HG02981 (cell line): ENCODE measurements at regions not wholly inside any gene's neighbourhood (a gene's known extent, or its start where the extent isn't known, plus 50 kb on each side); places are given as distances from the start of the nearest gene placed in this dataset.

Experiments
- ATAC-seq: cut with Tn5 transposase; IDR thresholded peaks from one replicate; pipeline ENCODE4 v1.9.1; 2021; ENCODE audit warnings: mild to moderate bottlenecking, moderate library complexity; ENCODE audit not compliant: unreplicated experiment

GRCh38 chr16:11439790-11440656 is 94.8 kb downstream of the RMI2 start:
- ATAC-seq, result no peak

GRCh38 chr16:11440657-11441012 is 95.4 kb downstream of the RMI2 start:
- ATAC-seq, result no peak

GRCh38 chr16:11445486-11445885 is 100.2 kb downstream of the RMI2 start:
- no peak for ATAC-seq

- ATAC-seq, result no peak
Measured at GRCh38 chr16:11446566-11447119, 101.4 kb downstream of the RMI2 start.

- no peak for ATAC-seq
Measured at GRCh38 chr16:11447272-11447671, 102.0 kb downstream of the RMI2 start.

- ATAC-seq, result no peak
Measured at GRCh38 chr16:11447836-11448235, 102.6 kb downstream of the RMI2 start.

GRCh38 chr16:11448796-11449416 is 103.6 kb downstream of the RMI2 start:
- no peak for ATAC-seq

GRCh38 chr16:11449716-11450115 is 104.5 kb downstream of the RMI2 start:
- ATAC-seq, result no peak

- ATAC-seq, result no peak
Measured at GRCh38 chr16:11450136-11450535, 104.9 kb downstream of the RMI2 start.

- ATAC-seq, result no peak
Measured at GRCh38 chr16:11452298-11452697, 107.0 kb downstream of the RMI2 start.

- ATAC-seq, result no peak
Measured at GRCh38 chr16:11452746-11453389, 107.6 kb downstream of the RMI2 start.

GRCh38 chr16:11456741-11457140 is 111.5 kb downstream of the RMI2 start:
- ATAC-seq, result no peak

- no peak for ATAC-seq
Measured at GRCh38 chr16:11459722-11460121, 114.5 kb downstream of the RMI2 start.

- ATAC-seq, result no peak
Measured at GRCh38 chr16:11460820-11461594, 115.7 kb downstream of the RMI2 start.

GRCh38 chr16:11461595-11461990 is 116.3 kb downstream of the RMI2 start:
- no peak for ATAC-seq

- no peak for ATAC-seq
Measured at GRCh38 chr16:11462036-11462435, 116.8 kb downstream of the RMI2 start.

- ATAC-seq, result no peak
Measured at GRCh38 chr16:11462861-11463260, 117.6 kb downstream of the RMI2 start.

GRCh38 chr16:11464241-11464640 is 119.0 kb downstream of the RMI2 start:
- no peak for ATAC-seq

- no peak for ATAC-seq
Measured at GRCh38 chr16:11465675-11466074, 120.4 kb downstream of the RMI2 start.

- no peak for ATAC-seq
Measured at GRCh38 chr16:11470676-11471415, 115.9 kb downstream of the LITAF start.
